Thymus (tissue), 11 donors: ENCODE measurements at regions not wholly inside any gene's neighbourhood (a gene's known extent, or its start where the extent isn't known, plus 50 kb on each side); places are given as distances from the start of the nearest gene placed in this dataset.

Experiments
- DNase-seq, 9 donors: peaks; one replicate each; pipeline ENCODE4 v3.0.0-alpha.2; 2013; ENCODE audit warnings: low spot score in 9 of 9, low read depth in 6 of 9, missing footprints in 1 of 9
- H3K27ac ChIP-seq, 2 donors: one replicate each; pipeline ENCODE4 v1.5.1; 2013; ENCODE audit warnings: control low read depth in 1 of 2, low read depth in 1 of 2, low read length in 1 of 2, mild to moderate bottlenecking in 1 of 2, moderate library complexity in 1 of 2
- H3K27me3 ChIP-seq, 2 donors: one replicate each; pipeline ENCODE4 v1.5.1; 2013; ENCODE audit warnings: low read length in 1 of 2; ENCODE audit not compliant: control insufficient read depth in 2 of 2, insufficient read depth in 1 of 2
- H3K36me3 ChIP-seq, 2 donors: one replicate each; pipeline ENCODE4 v1.5.1; 2013; ENCODE audit warnings: low read length in 1 of 2, mild to moderate bottlenecking in 1 of 2, moderate library complexity in 1 of 2; ENCODE audit not compliant: control insufficient read depth in 2 of 2, insufficient read depth in 2 of 2
- H3K4me1 ChIP-seq, 2 donors: one replicate each; pipeline ENCODE4 v1.5.1; 2013; ENCODE audit warnings: low read length in 2 of 2; ENCODE audit not compliant: control insufficient read depth in 2 of 2, insufficient read depth in 2 of 2
- H3K4me3 ChIP-seq, 2 donors: one replicate each; pipeline ENCODE4 v1.5.1; 2013; ENCODE audit warnings: low read length in 2 of 2, control low read depth in 1 of 2, mild to moderate bottlenecking in 1 of 2
- H3K9me3 ChIP-seq, 2 donors: one replicate each; pipeline ENCODE4 v1.5.1; 2013; ENCODE audit warnings: low read length in 1 of 2, mild to moderate bottlenecking in 1 of 2; ENCODE audit not compliant: control insufficient read depth in 2 of 2, insufficient read depth in 1 of 2
- WGBS: extraction: QIAGEN DNeasy Blood & Tissue Kit; methylation state at CpG from one replicate; pipeline ENCODE4 v1.1.7; 2013; 5-methylcytosine and 5-hydroxymethylcytosine counted together
- donor health status: healthy.

DNA sequence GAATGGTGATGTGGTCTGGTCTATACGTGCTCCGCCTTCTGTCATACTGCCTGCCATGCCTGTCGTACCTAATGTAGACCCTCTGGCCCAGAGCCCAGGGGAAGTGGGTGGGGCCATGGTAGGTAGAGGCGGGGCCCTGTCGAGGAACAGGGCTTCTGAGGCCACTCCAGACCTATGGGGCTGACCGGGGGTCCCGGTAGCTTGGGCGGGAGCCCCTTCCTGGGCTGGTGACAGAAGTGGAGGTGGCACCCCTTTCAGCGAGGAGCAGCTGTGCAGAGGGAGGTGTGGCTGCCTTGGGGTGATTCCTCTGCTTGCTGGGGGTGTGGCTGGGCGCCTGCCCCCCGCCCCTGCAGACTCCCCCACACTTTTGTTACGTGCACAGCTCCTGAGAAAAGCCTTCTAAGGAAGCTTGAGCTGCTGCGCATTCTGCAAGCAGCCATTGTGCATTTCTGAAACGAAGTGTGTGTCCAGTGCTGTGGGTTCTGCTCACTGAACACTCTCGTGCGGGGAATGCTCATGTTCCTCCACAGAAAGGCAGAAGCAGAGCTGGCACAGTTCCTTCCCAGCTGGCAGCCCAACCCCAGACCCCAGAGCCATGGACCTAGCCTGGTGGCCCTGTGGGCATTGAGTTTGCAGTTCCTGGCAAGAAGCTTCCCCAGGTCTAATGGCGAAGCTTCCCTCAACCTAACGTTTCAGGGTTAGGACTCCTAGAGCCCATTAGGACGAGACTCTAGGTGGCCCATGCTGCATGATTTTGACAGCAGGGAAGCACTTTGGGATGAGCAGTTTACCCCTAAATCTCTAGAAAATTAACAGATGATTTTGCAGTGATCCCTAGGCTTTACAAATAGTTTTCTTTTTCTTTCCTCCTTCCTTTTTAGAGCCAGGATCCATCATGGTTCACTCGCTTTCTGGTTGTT, 72.7 kb upstream of the HGFAC start:
- Histone ChIP-seq H3K36me3 (no peaks in the 10 kb centered on the region), H3K4me1 (peaks cover 11 to 50% of the 10 kb centered on the region in 2 donors), H3K9me3 (no peaks in the 10 kb centered on the region), H3K27me3 (peaks cover 0 to 35% of the 10 kb centered on the region in 2 donors), H3K27ac (peak overlapping the region in 1 of 2 donors; percentile 45), H3K4me3 (peak overlapping the region in 1 of 2 donors; percentile 20)
- DNase-seq, result no peak
- 34% methylated on average over 20 of the region's 20 CpGs for WGBS

DNA sequence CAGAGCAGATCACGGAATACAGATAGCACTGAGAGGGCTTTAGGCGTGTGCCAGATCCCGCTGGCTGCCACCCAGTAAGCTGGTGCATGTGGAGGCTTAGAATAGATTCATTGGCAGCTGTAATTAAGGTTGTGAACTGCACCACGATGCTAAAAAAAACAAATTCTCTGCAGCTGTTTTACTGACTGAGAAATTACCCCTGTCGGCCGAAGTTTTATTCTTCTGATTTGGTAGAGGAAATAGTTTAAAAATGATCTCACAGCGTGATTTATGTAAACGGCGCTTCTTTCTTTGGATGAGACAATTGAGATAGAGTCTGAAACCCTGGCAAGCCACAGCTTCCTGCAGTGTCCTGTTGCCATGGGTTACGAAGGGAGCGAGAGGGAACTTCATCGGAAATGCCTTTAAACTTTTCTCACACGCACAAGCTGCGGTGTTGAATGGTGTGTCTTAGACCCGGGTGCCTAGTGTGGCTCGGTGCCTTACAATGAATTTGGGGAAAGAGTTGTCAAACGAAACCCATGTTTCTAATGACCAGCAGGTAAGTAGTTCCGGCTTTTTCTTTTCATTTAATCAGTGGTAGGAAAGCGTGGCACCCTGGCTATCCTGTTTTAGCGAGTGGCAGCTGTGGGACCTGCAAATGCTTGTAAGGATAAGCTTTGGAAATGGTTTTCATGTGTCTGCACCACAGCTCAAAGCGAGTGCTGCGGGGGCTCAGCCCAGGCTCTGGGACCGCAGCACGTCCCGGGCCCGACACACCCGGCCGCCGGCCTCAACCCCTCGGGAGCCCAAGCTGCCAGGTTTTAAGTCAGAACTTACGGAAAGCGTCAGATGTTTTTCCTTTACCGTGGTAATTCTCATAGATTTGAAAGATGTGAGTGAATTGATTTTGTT, 71.7 kb upstream of the HGFAC start:
- WGBS, result 40% methylated on average over 33 of the region's 33 CpGs
- peak in 8 of 9 donors; percentile 29 to 79 (median 50) for DNase-seq
- H3K9me3 ChIP-seq, result no peaks in the 10 kb centered on the region
- no peaks in the 10 kb centered on the region for H3K36me3 ChIP-seq
- peak overlapping the region in 1 of 2 donors; percentile 45 for H3K27ac ChIP-seq
- peaks cover 11 to 49% of the 10 kb centered on the region in 2 donors for H3K4me1 ChIP-seq
- peaks cover 0 to 35% of the 10 kb centered on the region in 2 donors for H3K27me3 ChIP-seq
- H3K4me3 ChIP-seq, result peak overlapping the region; percentile 1 to 22

- DNase-seq, result no peak
- no peaks in the 10 kb centered on the region for H3K36me3 ChIP-seq
- H3K27ac ChIP-seq, result no peak overlapping the region
Measured at GRCh38 chr4:3371033-3372001, 70.5 kb upstream of the HGFAC start.

GRCh38 chr4:3372264-3372932, 69.4 kb upstream of the HGFAC start:
- no peak overlapping the region for H3K27ac ChIP-seq
- 89% methylated on average over 23 of the region's 23 CpGs for WGBS
- DNase-seq, result no peak
- H3K4me1 ChIP-seq, result peaks cover 11 to 49% of the 10 kb centered on the region in 2 donors
- no peaks in the 10 kb centered on the region for H3K9me3 ChIP-seq
- H3K36me3 ChIP-seq, result no peaks in the 10 kb centered on the region
- H3K27me3 ChIP-seq, result peaks cover 0 to 35% of the 10 kb centered on the region in 2 donors
- H3K4me3 ChIP-seq, result no peak overlapping the region

More at GRCh38 chr4:3371033-3372001, 70.5 kb upstream of the HGFAC start:
- H3K9me3 ChIP-seq, result no peaks in the 10 kb centered on the region
- peak overlapping the region in 1 of 2 donors; percentile 16 for H3K4me3 ChIP-seq
- H3K4me1 ChIP-seq, result peaks cover 11 to 49% of the 10 kb centered on the region in 2 donors
- peaks cover 0 to 35% of the 10 kb centered on the region in 2 donors for H3K27me3 ChIP-seq
- WGBS, result 85% methylated on average over 34 of the region's 34 CpGs

DNA sequence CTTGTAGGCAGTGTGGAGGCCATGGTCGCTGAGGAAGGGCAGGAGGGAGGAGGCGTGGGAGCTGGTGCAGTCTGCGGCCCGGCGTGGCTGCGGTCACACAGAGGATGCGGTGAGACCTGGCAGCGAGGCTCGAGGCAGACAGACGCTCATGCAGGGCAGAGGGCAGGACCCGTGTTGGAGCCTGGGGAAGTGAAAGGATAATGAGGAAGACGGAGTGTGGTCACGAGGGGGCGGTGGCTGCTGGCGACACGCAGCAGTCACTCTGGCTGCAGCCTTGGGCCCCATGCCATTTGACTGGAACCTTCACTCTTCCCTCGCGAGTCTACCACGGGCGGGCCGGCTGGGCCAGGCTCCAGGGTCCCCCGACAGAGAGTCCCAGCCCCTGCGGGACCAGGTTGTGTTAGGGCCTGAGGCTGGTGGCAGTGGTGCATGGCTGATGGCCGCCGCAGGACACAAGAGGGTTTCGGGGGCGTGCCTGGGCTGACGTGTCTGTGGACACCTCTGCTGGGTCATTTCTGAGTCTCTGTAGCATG, 68.8 kb upstream of the HGFAC start:
- H3K4me3 ChIP-seq, result no peak overlapping the region
- H3K27ac ChIP-seq, result no peak overlapping the region
- peaks cover 11 to 48% of the 10 kb centered on the region in 2 donors for H3K4me1 ChIP-seq
- no peaks in the 10 kb centered on the region for H3K9me3 ChIP-seq
- no peaks in the 10 kb centered on the region for H3K36me3 ChIP-seq
- peaks cover 0 to 35% of the 10 kb centered on the region in 2 donors for H3K27me3 ChIP-seq
- peak in 1 of 9 donors; percentile 36 for DNase-seq
- WGBS, result 85% methylated on average over 28 of the region's 28 CpGs

DNA sequence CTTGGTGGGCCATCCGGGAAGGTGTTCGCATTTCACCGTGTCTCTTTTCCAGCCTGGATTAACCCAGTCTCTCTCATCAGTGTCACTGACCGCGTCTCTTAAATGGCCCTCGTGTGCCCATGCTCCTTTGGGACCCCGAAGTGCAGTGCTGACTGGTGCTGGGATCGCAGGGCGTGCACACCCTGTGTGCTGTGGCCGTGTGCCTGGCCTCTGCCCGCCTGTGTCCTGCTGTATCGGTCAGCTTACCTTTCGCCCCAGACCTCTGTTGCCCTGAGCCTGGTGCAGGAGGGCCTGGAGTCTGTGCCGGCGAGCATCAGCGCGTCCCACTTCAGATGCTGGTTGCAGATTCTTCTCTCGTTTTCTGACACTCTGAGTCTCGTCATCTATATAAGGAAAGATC, 68.3 kb upstream of the HGFAC start:
- H3K27ac ChIP-seq, result no peak overlapping the region
- H3K4me1 ChIP-seq, result peaks cover 11 to 44% of the 10 kb centered on the region in 2 donors
- no peak overlapping the region for H3K4me3 ChIP-seq
- H3K9me3 ChIP-seq, result no peaks in the 10 kb centered on the region
- no peaks in the 10 kb centered on the region for H3K36me3 ChIP-seq
- no peak for DNase-seq
- 98% methylated on average over 19 of the region's 19 CpGs for WGBS
- peaks cover 0 to 35% of the 10 kb centered on the region in 2 donors for H3K27me3 ChIP-seq

GRCh38 chr4:3374011-3374645, 67.6 kb upstream of the HGFAC start:
- WGBS, result 97% methylated on average over 29 of the region's 29 CpGs
- Histone ChIP-seq H3K36me3 (no peaks in the 10 kb centered on the region), H3K27me3 (peaks cover 0 to 30% of the 10 kb centered on the region in 2 donors), H3K4me1 (peaks cover 8 to 38% of the 10 kb centered on the region in 2 donors), H3K9me3 (no peaks in the 10 kb centered on the region), H3K27ac (no peak overlapping the region), H3K4me3 (no peak overlapping the region)
- DNase-seq, result no peak
